ENCODE measurements at regions not wholly inside any gene's neighbourhood (a gene's known extent, or its start where the extent isn't known, plus 50 kb on each side); places are given as distances from the start of the nearest gene placed in this dataset.

DNA sequence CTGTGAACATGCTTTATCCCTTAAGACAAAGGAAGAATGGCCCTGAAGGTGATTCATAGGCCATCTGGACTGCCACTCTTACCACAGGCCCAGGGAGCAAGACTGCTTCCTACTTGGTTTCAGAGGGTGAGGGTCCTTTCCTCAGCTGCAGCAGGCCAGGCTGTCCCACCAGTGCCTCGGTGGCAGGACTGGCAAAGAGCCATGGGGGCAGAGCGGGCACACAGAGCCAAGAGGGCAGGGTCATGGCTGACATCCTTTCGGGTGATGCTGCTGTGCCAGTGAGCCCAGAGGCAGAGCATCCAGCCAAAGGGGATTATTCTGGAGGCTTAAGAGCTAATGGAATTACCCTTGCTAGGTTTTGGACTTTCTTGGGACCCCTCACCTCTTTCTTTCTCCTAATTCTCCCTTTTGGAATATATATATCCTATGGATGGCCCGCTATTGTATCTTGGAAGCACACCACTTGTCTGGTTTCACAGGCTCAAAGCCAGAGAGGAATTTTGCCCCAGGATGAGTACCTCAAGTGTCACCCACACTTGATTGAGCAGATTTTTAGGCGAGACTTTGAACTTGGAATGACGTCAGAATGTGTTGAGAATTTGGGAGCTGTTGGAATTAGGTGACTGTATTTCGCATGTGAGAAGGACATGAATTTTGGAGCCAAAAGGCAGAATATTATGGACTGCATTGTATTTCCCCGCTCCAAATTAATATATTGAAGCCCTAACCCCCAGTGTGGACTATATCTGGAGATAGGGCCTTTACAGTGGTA, 180.6 kb downstream of the BARX1 start:
- intact Hi-C loops (cut with micrococcal nuclease; ENCODE audit: unreplicated experiment) (no loop called here), in situ Hi-C loops (cut with HindIII; ENCODE audit: extremely low pct_ligation_motif_present, low pct_unique_long_range_greater_than_20kb) (no loop called here)
- H3K9ac ChIP-seq (ENCODE audit: insufficient read depth, low read depth, low read length), result no peak overlapping the region
- CTCF ChIA-PET (ENCODE audit: low intra/inter-chr PET ratio, low total read pairs), result no interaction called here
- no peak overlapping the region for H3K27ac ChIP-seq (ENCODE audit: extremely low read length, insufficient read depth, low read length)
- WGBS (ENCODE audit: low lambda C conversion rate), result 25% methylated on average over 5 of the region's 8 CpGs
- POLR2A ChIA-PET, result no interaction called here
- ATAC-seq, result no peak
- BruUV-seq (replicated peaks), result no TSS peak
- no peaks in the 10 kb centered on the region for H3K36me3 ChIP-seq (replicated peaks in 1 of 2; ENCODE audit: control insufficient read depth in 1 of 2, insufficient read depth in 2 of 2, low read length in 2 of 2)
- no peak overlapping the region for H2AFZ ChIP-seq (ENCODE audit: low read length)
- H3K4me3 ChIP-seq (replicated peaks in 1 of 3; ENCODE audit: insufficient read depth in 1 of 3, low read depth in 2 of 3, low read length in 3 of 3), result no peak overlapping the region
- DNase-seq (ENCODE audit: low spot score), result no peak
- H3K4me1 ChIP-seq (ENCODE audit: insufficient read depth, low read length), result no peaks in the 10 kb centered on the region
- FAIRE-seq, result no peak
- H3K9me3 ChIP-seq (ENCODE audit: low read length), result no peaks in the 10 kb centered on the region
- H3K4me2 ChIP-seq (ENCODE audit: low read depth, low read length), result no peak overlapping the region
- TF ChIP-seq ATF7 (IDR thresholded peaks at IDR 0.05) (peak; percentile 92), ATF7 (CRISPR knock-in tag; IDR thresholded peaks at IDR 0.05) (no peak), CREB1 (IDR thresholded peaks at IDR 0.05) (peak; percentile 91), CREB1 (CRISPR knock-in tag; IDR thresholded peaks at IDR 0.05) (no peak), ZNF253 (CRISPR knock-in tag; IDR thresholded peaks at IDR 0.05; ENCODE audit: borderline replicate concordance) (no peak), ZNF556 (CRISPR knock-in tag; IDR thresholded peaks at IDR 0.05; ENCODE audit: borderline replicate concordance) (no peak)
- TF ChIP-seq, protein P1, sequence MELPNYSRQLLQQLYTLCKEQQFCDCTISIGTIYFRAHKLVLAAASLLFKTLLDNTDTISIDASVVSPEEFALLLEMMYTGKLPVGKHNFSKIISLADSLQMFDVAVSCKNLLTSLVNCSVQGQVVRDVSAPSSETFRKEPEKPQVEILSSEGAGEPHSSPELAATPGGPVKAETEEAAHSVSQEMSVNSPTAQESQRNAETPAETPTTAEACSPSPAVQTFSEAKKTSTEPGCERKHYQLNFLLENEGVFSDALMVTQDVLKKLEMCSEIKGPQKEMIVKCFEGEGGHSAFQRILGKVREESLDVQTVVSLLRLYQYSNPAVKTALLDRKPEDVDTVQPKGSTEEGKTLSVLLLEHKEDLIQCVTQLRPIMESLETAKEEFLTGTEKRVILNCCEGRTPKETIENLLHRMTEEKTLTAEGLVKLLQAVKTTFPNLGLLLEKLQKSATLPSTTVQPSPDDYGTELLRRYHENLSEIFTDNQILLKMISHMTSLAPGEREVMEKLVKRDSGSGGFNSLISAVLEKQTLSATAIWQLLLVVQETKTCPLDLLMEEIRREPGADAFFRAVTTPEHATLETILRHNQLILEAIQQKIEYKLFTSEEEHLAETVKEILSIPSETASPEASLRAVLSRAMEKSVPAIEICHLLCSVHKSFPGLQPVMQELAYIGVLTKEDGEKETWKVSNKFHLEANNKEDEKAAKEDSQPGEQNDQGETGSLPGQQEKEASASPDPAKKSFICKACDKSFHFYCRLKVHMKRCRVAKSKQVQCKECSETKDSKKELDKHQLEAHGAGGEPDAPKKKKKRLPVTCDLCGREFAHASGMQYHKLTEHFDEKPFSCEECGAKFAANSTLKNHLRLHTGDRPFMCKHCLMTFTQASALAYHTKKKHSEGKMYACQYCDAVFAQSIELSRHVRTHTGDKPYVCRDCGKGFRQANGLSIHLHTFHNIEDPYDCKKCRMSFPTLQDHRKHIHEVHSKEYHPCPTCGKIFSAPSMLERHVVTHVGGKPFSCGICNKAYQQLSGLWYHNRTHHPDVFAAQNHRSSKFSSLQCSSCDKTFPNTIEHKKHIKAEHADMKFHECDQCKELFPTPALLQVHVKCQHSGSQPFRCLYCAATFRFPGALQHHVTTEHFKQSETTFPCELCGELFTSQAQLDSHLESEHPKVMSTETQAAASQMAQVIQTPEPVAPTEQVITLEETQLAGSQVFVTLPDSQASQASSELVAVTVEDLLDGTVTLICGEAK (IDR thresholded peaks at IDR 0.05), result no peak
- TF ChIP-seq, protein P1 (CRISPR knock-in tag; IDR thresholded peaks at IDR 0.05), result no peak
- H4K20me1 ChIP-seq (ENCODE audit: insufficient read depth, low read length), result no peaks in the 10 kb centered on the region
- no peaks in the 10 kb centered on the region for H3K79me2 ChIP-seq (ENCODE audit: insufficient read depth, low read length)
- peaks cover 0 to 5% of the 10 kb centered on the region in 2 experiments; a peak in 1 of 5 replicates for H3K27me3 ChIP-seq (ENCODE audit: control insufficient read depth in 1 of 2, insufficient read depth in 2 of 2, low read length in 2 of 2)

Data from HepG2 (cell line).